GM23338 (cell line): ENCODE measurements at regions not wholly inside any gene's neighbourhood (a gene's known extent, or its start where the extent isn't known, plus 50 kb on each side); places are given as distances from the start of the nearest gene placed in this dataset.

Source experiments
- ATAC-seq: fragments of 200-7000 bp; cut with Tn5 transposase; 3 replicates; pipeline ENCODE4 v1.9.1; 2020
- DNase-seq: peaks from one replicate; pipeline ENCODE4 v3.0.0-alpha.2; 2015; ENCODE audit warnings: low spot score
- H2AFZ ChIP-seq: fragments of 200-600 bp; sonication (generic); 2 replicates; pipeline ENCODE4 v1.8.0; 2016; ENCODE audit warnings: antibody characterized with exemption, mild to moderate bottlenecking, moderate library complexity
- H3F3A ChIP-seq: fragments of 200-600 bp; sonication (generic); replicated peaks from 2 replicates; pipeline ENCODE4 v1.8.0; 2017; ENCODE audit warnings: antibody characterized with exemption, mixed run types, low read depth
- H3K27ac ChIP-seq: fragments of 200-600 bp; sonication (generic); 2 replicates; pipeline ENCODE4 v1.6.1; 2016; ENCODE audit warnings: low read depth
- H3K27me3 ChIP-seq: fragments of 200-600 bp; sonication (generic); 2 replicates; pipeline ENCODE4 v1.8.0; 2016; ENCODE audit warnings: mild to moderate bottlenecking, mixed run types, moderate library complexity; ENCODE audit not compliant: insufficient read depth
- H3K36me3 ChIP-seq: fragments of 200-600 bp; sonication (generic); 2 replicates; pipeline ENCODE4 v1.8.0; 2016; ENCODE audit warnings: mild to moderate bottlenecking; ENCODE audit not compliant: insufficient read depth
- H3K4me1 ChIP-seq: fragments of 200-600 bp; sonication (generic); 2 replicates; pipeline ENCODE4 v1.8.0; 2016; ENCODE audit warnings: mild to moderate bottlenecking, moderate library complexity; ENCODE audit not compliant: insufficient read depth
- H3K4me2 ChIP-seq: fragments of 200-600 bp; sonication (generic); 2 replicates; pipeline ENCODE4 v1.7.1; 2017; ENCODE audit warnings: mixed run types
- H3K4me3 ChIP-seq: fragments of 200-600 bp; sonication (generic); 2 replicates; pipeline ENCODE4 v1.6.1; 2016; ENCODE audit warnings: mixed run types
- H3K79me2 ChIP-seq: fragments of 200-600 bp; sonication (generic); replicated peaks from 2 replicates; pipeline ENCODE4 v1.8.0; 2017; ENCODE audit warnings: mild to moderate bottlenecking; ENCODE audit not compliant: insufficient read depth
- H3K9me2 ChIP-seq: fragments of 200-600 bp; sonication (generic); 2 replicates; pipeline ENCODE4 v1.8.0; 2017; ENCODE audit not compliant: insufficient read depth
- H4K20me1 ChIP-seq: fragments of 200-600 bp; sonication (generic); replicated peaks from 2 replicates; pipeline ENCODE4 v1.8.0; 2017; ENCODE audit warnings: mild to moderate bottlenecking; ENCODE audit not compliant: insufficient read depth
- H3K27ac Mint-ChIP-seq: 2 replicates; pipeline ENCODE4 v1.8.0; 2020; ENCODE audit warnings: inconsistent platforms, mild to moderate bottlenecking, moderate library complexity, mixed read lengths
- H3K27me3 Mint-ChIP-seq: 3 replicates; pipeline ENCODE4 v1.8.0; 2022; ENCODE audit warnings: low read depth, mild to moderate bottlenecking, moderate library complexity, mixed read lengths, inconsistent platforms; ENCODE audit not compliant: insufficient read depth, poor library complexity
- H3K36me3 Mint-ChIP-seq: 3 replicates; pipeline ENCODE4 v1.8.0; 2021; ENCODE audit warnings: low read depth, mild to moderate bottlenecking, inconsistent platforms, moderate library complexity, mixed read lengths
- H3K4me1 Mint-ChIP-seq: 3 replicates; pipeline ENCODE4 v1.8.0; 2020; ENCODE audit warnings: mild to moderate bottlenecking, inconsistent platforms, mixed read lengths
- H3K4me3 Mint-ChIP-seq: 3 replicates; pipeline ENCODE4 v1.8.0; 2021; ENCODE audit warnings: moderate library complexity, mild to moderate bottlenecking, inconsistent platforms, mixed read lengths
- H3K9me3 Mint-ChIP-seq: 3 replicates; pipeline ENCODE4 v1.8.0; 2020; ENCODE audit warnings: moderate library complexity, mild to moderate bottlenecking, inconsistent platforms, mixed read lengths
- CREB1 ChIP-seq: fragments of 250-450 bp; sonication (Bioruptor Pico); IDR thresholded peaks from 2 replicates; pipeline ENCODE4 v1.5.0; 2020; ENCODE audit warnings: low read depth, mild to moderate bottlenecking, moderate library complexity
- CTCF ChIP-seq, 2 experiments: fragments of 200-600 bp in 1 of 2; sonication (generic) in 1 of 2; conservative IDR thresholded peaks; 2 replicates each; pipeline versions ENCODE4 v1.5.1 to v1.6.1; 2016 to 2017; ENCODE audit warnings: antibody characterized with exemption in 2 of 2, low read depth in 2 of 2, mild to moderate bottlenecking in 2 of 2, moderate library complexity in 1 of 2
- ETS1 ChIP-seq: IDR thresholded peaks from 2 replicates; pipeline ENCODE4 v1.6.1; 2016; ENCODE audit warnings: antibody characterized with exemption
- EZH2 ChIP-seq: fragments of 200-600 bp; sonication (generic); IDR thresholded peaks from one replicate; pipeline ENCODE4 v1.8.0; 2017; ENCODE audit warnings: antibody characterized with exemption, mild to moderate bottlenecking, low read depth; ENCODE audit not compliant: unreplicated experiment
- EZH2phosphoT487 ChIP-seq: fragments of 200-600 bp; sonication (generic); IDR thresholded peaks from one replicate; pipeline ENCODE4 v1.8.1; 2018; ENCODE audit warnings: antibody characterized with exemption; ENCODE audit not compliant: unreplicated experiment
- JUNB ChIP-seq: IDR thresholded peaks from one replicate; pipeline ENCODE4 v1.6.1; 2016; ENCODE audit warnings: antibody characterized with exemption; ENCODE audit not compliant: unreplicated experiment
- NANOG ChIP-seq: IDR thresholded peaks from 2 replicates; pipeline ENCODE4 v1.6.1; 2016; ENCODE audit warnings: antibody characterized with exemption, borderline replicate concordance
- POLR2AphosphoS5 ChIP-seq: IDR thresholded peaks from 2 replicates; pipeline ENCODE4 v1.6.1; 2016; ENCODE audit warnings: antibody characterized with exemption, low read depth
- REST ChIP-seq: IDR thresholded peaks from one replicate; pipeline ENCODE4 v1.6.1; 2018; ENCODE audit warnings: antibody characterized with exemption; ENCODE audit not compliant: unreplicated experiment
- ZNF114 ChIP-seq: fragments of 250-450 bp; sonication (Bioruptor Pico); IDR thresholded peaks from 2 replicates; pipeline ENCODE4 v1.5.0; 2020; ENCODE audit warnings: mild to moderate bottlenecking, moderate library complexity
- ZNF331 ChIP-seq: fragments of 250-450 bp; sonication (Bioruptor Pico); IDR thresholded peaks from 2 replicates; pipeline ENCODE4 v1.5.0; 2020; ENCODE audit warnings: low read depth, mild to moderate bottlenecking, moderate library complexity
- ZNF462 ChIP-seq: fragments of 250-450 bp; sonication (Bioruptor Pico); IDR thresholded peaks from 2 replicates; pipeline ENCODE4 v1.5.0; 2020; ENCODE audit warnings: mild to moderate bottlenecking, moderate library complexity

- Histone ChIP-seq H3K4me1 (no peaks in the 10 kb centered on the region), H3K9me2 (no peaks in the 10 kb centered on the region; the same call in 1 of the 2 replicates), H3K79me2 (no peaks in the 10 kb centered on the region), H3K36me3 (no peaks in the 10 kb centered on the region), H4K20me1 (no peaks in the 10 kb centered on the region), H3K4me3 (no peak overlapping the region), H3F3A (no peaks in the 10 kb centered on the region), H3K27ac (no peak overlapping the region), H3K4me2 (no peak overlapping the region), H2AFZ (no peak overlapping the region), H3K27me3 (no peaks in the 10 kb centered on the region)
- no peak overlapping the region for H3K27ac Mint-ChIP-seq
- no peaks in the 10 kb centered on the region for H3K4me1 Mint-ChIP-seq
- no peak for ATAC-seq
- peaks cover 6% of the 10 kb centered on the region for H3K27me3 Mint-ChIP-seq
- TF ChIP-seq ETS1 (no peak), EZH2 (no peak), CREB1 (CRISPR knock-in tag) (no peak), ZNF462 (CRISPR knock-in tag) (no peak), EZH2phosphoT487 (no peak), JUNB (no peak), POLR2AphosphoS5 (no peak), ZNF114 (no peak), CTCF (conservative IDR thresholded peaks at IDR 0.05; ENCODE audit: low read depth in 2 of 2) (no peak), REST (no peak), ZNF331 (CRISPR knock-in tag) (no peak), NANOG (no peak)
- H3K36me3 Mint-ChIP-seq = peaks cover 29% of the 10 kb centered on the region
- DNase-seq = no peak
- peaks cover 34% of the 10 kb centered on the region for H3K9me3 Mint-ChIP-seq
- no peak overlapping the region for H3K4me3 Mint-ChIP-seq
Observed at GRCh38 chr20:20831794-20832193, 119.3 kb upstream of the RALGAPA2 start.
